ENCODE measurements at regions not wholly inside any gene's neighbourhood (a gene's known extent, or its start where the extent isn't known, plus 50 kb on each side); places are given as distances from the start of the nearest gene placed in this dataset.

GRCh38 chr4:12459126-12459525 is 1025.0 kb downstream of the RAB28 start:
- H3K4me2 ChIP-seq (ENCODE audit: insufficient read depth, low read length): no peak overlapping the region
- in situ Hi-C loops (cut with MboI): no loop called here
- no peaks in the 10 kb centered on the region for H3K36me3 ChIP-seq (ENCODE audit: control insufficient read depth, insufficient read depth, low read length)
- H3K27ac ChIP-seq (ENCODE audit: extremely low read depth, low read depth, low read length): no peak overlapping the region
- H3K4me3 ChIP-seq: no peak overlapping the region
- CTCF ChIA-PET (ENCODE audit: low intra/inter-chr PET ratio): no interaction called here
- H3K9ac ChIP-seq (ENCODE audit: insufficient read depth in 1 of 2, low read depth in 2 of 2, low read length in 2 of 2): no peak overlapping the region
- H3K79me2 ChIP-seq (ENCODE audit: control insufficient read depth, insufficient read depth, low read length): no peaks in the 10 kb centered on the region
- H3K9me3 ChIP-seq (replicated peaks; ENCODE audit: control insufficient read depth, insufficient read depth, low read depth, low read length): no peaks in the 10 kb centered on the region
- no peak for FAIRE-seq
- DNase-seq (ENCODE audit: extremely low read depth in 1 of 4, low spot score in 3 of 4): no peak
- no peaks in the 10 kb centered on the region for H3K27me3 ChIP-seq (ENCODE audit: control insufficient read depth in 2 of 2, insufficient read depth in 2 of 2, low read length in 2 of 2)
- H3K9me1 ChIP-seq (ENCODE audit: control insufficient read depth, insufficient read depth, low read length): no peaks in the 10 kb centered on the region
- no peaks in the 10 kb centered on the region for H4K20me1 ChIP-seq (replicated peaks; ENCODE audit: control insufficient read depth, insufficient read depth, low read length)
- no TSS peak for BruUV-seq (replicated peaks)
- 0% methylated on average over 3 of the region's 3 CpGs for WGBS (ENCODE audit: insufficient coverage, low coverage, missing lambda C conversion rate)
- intact Hi-C loops (cut with micrococcal nuclease): no loop called here
- ATAC-seq: no peak
- no peaks in the 10 kb centered on the region for H3K4me1 ChIP-seq (replicated peaks in 1 of 2; ENCODE audit: control insufficient read depth in 2 of 2, insufficient read depth in 2 of 2, low read length in 2 of 2)
- POLR2A ChIA-PET: interaction anchor here (0.7 kb wide), 1 partner anchor 8 kb away, joined by 4 read pairs; no protein-coding TSS in a partner anchor
- H2AFZ ChIP-seq (ENCODE audit: low read depth, low read length): no peak overlapping the region
- TF ChIP-seq ZFP1 (CRISPR knock-in tag; IDR thresholded peaks at IDR 0.05): no peak
- TF ChIP-seq SRSF7 (optimal IDR thresholded peaks at IDR 0.05; ENCODE audit: low read depth, low read length): no peak
- no peak for TF ChIP-seq BRF1 (IDR thresholded peaks at IDR 0.05; ENCODE audit: borderline replicate concordance, extremely low read depth, insufficient read length)
- no peak for TF ChIP-seq NFE2 (IDR thresholded peaks at IDR 0.05; ENCODE audit: low read depth)
- TF ChIP-seq RFX1 (IDR thresholded peaks at IDR 0.05): no peak
- no peak for TF ChIP-seq ZNF407 (IDR thresholded peaks at IDR 0.05; ENCODE audit: low read depth)
- no peak for TF ChIP-seq TAF15 (IDR thresholded peaks at IDR 0.05; ENCODE audit: low read depth, low read length)
- TF ChIP-seq CTCF (IDR thresholded peaks at IDR 0.05 in 2 of 3, conservative IDR thresholded peaks at IDR 0.05 in 1 of 3; ENCODE audit: insufficient read depth in 2 of 3, low read depth in 1 of 3, low read length in 3 of 3): no peak
- TF ChIP-seq SNRNP70 (optimal IDR thresholded peaks at IDR 0.05; ENCODE audit: low read depth, low read length): no peak
- TF ChIP-seq HNRNPL (IDR thresholded peaks at IDR 0.05; ENCODE audit: low read depth, low read length): no peak
- no peak for TF ChIP-seq PKNOX1 (IDR thresholded peaks at IDR 0.05)
- TF ChIP-seq E2F5 (CRISPR knock-in tag; IDR thresholded peaks at IDR 0.05): no peak

Measured in K562 (cell line).